ENCODE measurements at regions not wholly inside any gene's neighbourhood (a gene's known extent, or its start where the extent isn't known, plus 50 kb on each side); places are given as distances from the start of the nearest gene placed in this dataset.

- DNase-seq (ENCODE audit: low read depth) = no peak
These were observed 173.7 kb downstream of the HS3ST3B1 start for GRCh38 chr17:14474591-14474990.

GRCh38 chr17:14471052-14471451 is 170.2 kb downstream of the HS3ST3B1 start:
- peak; percentile 69 for DNase-seq (ENCODE audit: low read depth)

DNA sequence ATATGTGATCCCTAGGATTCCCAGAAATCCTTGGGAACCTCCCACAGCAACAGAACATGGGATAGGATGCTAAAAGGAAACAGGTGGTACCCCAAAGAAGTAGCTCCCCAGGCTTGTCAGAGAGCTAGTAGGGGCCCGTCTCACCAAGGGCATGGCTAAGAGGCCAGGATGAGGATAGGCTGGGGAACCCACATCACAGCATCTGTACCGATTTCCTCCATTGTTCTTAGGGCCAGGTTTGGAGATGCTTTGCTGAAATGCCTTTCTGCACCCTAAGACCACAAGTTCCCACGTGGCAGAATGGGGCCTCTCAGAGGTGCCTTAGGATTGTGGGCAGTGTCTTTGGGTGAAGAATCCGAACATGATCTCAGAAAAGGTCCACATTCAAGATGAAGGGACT is 169.5 kb downstream of the HS3ST3B1 start:
- DNase-seq (ENCODE audit: low read depth) = no peak

- no peak for DNase-seq (ENCODE audit: low read depth)
These were observed 169.1 kb downstream of the HS3ST3B1 start for GRCh38 chr17:14469971-14470370.

- DNase-seq (ENCODE audit: low read depth) = no peak
These were observed 168.0 kb downstream of the HS3ST3B1 start for GRCh38 chr17:14468858-14469257.

GRCh38 chr17:14461227-14461548 is 160.3 kb downstream of the HS3ST3B1 start:
- DNase-seq (ENCODE audit: low read depth) = no peak

DNA sequence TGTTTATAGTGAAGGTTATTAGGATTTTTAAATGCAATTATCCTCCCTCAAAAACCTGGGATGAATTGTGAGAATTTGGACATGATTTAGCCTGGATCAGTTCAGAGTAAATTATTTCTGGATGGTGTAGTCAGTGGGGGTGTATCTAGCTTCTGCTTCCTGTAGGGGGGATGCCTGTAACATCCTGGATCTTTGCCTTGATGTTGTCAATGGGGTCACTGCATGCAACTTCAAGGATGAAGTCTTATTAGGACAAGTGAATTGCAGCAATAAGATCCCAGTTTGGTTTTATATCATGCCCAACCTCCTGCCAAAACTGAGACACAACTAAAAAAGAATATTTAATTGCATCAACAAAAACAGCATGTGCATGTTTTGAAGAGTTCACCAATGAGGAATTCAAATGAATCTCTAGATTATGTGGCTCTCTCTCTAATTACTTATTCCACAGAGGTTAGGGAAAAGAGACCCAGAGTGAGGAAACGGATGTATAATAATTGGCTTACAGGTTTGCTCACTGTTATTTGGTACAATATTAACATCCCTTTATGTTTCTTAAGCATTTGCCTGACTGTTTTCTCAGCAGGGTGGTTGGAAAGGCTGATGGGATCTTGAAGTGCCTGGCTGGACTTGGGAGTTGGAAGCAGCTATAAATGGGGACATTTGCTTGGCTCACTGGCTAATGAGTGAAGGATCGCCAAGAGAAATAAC is 159.8 kb downstream of the HS3ST3B1 start:
- DNase-seq (ENCODE audit: low read depth) = no peak

DNA sequence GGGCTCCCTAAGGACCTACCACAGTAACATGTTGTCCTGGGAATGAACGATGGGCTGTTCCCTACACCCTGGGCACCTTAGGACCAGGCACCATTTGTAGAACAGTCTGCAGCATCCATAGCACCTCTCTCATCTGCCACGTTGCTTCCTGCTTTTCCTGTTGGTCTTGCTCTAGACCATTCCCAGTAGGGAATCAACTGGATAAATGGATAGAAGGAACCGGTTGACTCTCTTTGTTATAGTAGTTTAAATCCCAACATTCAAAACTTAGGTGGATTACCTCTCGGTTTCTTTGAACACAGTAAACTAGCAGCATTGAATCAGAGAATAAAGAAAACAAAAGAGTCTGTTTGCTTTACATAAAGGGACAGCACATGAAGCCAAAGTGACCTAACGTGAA is 159.1 kb downstream of the HS3ST3B1 start:
- DNase-seq (ENCODE audit: low read depth) = no peak

GRCh38 chr17:14458724-14459123 is 157.8 kb downstream of the HS3ST3B1 start:
- DNase-seq (ENCODE audit: low read depth) = no peak

DNA sequence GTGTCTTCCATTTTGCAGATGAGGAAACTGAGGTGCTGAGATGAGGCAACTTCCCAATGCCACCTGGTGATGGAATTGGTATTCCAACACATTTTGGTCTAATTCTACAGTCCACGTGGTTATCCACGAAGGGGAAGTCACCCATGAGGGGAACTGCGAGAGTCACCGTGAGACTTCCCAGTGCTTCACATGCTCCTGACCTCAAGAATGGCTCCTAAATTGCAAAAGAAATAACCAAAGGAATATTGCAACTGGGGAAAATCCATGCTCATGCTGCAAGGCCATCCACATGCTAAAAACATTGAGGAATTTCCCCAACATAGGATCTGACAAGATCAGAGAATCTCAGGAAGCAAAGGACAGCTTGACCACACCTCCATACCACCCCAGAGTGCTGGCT is 153.9 kb downstream of the HS3ST3B1 start:
- no peak for DNase-seq (ENCODE audit: low read depth)

GRCh38 chr17:14452856-14453255 is 152.0 kb downstream of the HS3ST3B1 start:
- DNase-seq (ENCODE audit: low read depth) = no peak

DNA sequence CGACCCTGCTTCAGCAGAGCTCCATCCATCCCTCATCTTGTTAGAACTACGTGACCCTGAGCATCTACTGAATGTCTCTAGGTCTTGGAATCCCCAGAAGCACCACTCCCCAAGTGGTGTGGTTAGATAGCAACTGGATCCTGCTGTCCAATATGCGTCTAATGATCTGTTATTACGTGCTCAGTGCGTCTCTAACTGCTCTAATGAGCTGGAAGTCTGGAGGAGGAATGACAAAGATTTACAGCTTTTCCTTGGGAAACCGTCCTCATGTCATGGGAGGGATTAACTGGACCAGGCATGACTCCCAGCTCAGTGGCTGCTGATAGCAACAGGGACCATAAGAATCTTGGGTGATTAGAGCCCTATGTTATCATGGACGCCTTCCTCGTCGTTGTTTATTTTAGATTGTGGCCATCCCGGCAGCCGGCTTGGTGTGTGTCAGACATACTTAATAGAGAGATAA is 150.9 kb downstream of the HS3ST3B1 start:
- DNase-seq (ENCODE audit: low read depth) = no peak

DNA sequence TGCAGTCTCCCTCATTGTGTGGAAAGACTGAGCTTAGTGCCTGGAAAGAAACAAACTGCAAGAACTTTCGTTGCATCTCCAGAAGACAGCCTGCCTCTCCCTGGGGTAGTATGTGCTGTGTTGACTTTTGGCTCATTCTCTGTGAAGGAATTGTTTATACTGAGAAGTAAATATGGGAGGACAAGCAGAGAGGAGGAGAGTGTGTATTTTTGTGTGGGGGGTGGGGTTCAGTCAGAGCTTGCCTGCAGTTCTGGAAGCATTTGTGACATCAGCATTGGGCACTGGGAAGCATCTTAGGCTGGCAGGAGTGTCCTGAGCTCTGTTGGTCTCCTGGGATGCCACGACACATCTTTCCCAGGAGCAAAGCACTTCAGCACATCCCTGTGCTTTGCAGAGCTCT is 147.9 kb downstream of the HS3ST3B1 start:
- DNase-seq (ENCODE audit: low read depth) = no peak

DNA sequence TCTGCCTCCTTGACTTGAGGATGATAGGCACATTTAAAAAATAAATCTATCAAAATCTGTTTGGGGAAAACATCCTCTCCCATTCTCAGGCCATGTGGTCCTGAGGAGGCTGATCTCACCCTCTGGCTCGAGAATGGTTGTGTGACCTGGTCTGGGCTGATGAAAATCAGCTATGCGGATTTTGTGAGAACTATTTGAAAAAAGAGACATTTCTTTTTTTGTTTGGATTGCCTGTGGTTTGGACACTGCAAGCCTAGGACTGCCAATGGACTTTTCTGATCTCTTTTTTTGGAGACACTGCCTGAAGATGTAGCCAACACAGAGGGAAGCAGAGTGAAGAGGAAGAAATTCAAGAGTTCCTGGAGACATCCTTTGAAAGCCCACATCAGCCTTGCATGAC is 145.9 kb downstream of the HS3ST3B1 start:
- DNase-seq (ENCODE audit: low read depth) = no peak

DNA sequence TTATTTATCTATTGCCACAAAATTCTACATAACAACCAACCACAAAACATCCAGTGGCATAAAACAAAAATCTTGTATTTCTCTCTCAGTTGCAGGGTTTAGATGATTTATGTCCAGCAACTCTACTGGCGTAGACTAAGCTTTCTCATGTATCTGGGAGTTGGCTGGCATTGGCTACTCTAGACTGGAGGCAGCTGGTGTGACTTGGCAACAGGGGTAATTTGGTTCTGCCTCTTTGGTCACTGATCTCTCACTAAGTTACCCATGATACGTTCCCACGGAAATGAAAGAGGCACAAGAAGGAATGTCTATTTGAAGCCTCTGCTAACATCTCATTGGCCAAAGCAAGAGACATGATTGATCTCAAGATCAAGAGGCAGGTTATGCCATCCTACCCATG is 144.0 kb downstream of the HS3ST3B1 start:
- DNase-seq (ENCODE audit: low read depth) = no peak

GRCh38 chr17:14442798-14443528 is 142.1 kb downstream of the HS3ST3B1 start:
- DNase-seq (ENCODE audit: low read depth) = no peak

GRCh38 chr17:14437176-14437575 is 136.3 kb downstream of the HS3ST3B1 start:
- DNase-seq (ENCODE audit: low read depth) = no peak

DNA sequence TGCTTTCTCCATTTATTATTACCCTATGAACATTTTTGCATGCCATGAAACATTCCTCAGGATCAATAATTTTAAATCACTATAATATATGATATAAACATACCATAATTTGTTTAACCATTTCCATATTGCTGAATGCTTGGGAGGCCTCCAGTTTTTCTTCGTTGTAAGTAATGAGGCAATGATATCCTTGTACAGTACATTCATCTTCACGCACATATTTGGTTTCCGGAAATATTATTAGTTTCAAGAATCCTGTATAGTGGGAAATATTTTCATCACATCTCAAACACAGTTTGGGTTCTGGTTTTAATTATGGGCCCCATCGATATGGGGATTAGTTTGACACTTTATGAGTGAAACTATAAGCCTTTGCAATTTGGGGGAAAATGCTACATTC is 135.4 kb downstream of the HS3ST3B1 start:
- DNase-seq (ENCODE audit: low read depth) = no peak

- no peak for DNase-seq (ENCODE audit: low read depth)
These were observed 133.6 kb downstream of the HS3ST3B1 start for GRCh38 chr17:14434506-14434905.

- no peak for DNase-seq (ENCODE audit: low read depth)
These were observed 131.2 kb downstream of the HS3ST3B1 start for GRCh38 chr17:14432079-14432478.

DNA sequence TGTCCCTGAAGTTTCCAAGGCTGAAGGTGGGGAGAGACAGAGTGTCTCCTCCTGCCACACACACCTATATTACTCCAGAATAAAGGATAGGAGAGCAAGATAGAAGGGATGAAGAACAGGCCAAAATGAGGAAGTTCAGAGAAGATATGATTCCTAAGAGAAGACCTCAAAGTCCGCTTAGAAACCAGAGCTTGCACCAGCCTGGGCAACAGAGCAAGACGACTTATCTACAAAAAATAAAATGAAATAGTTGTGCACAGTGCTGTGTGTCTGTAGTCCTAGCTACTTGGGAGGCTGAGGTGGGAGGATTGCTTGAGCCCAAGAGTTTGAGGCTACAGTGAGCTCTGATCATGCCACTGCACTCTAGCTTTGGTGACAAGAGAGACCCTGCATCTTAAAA is 128.2 kb downstream of the HS3ST3B1 start:
- no peak for DNase-seq (ENCODE audit: low read depth)

GRCh38 chr17:14428648-14429029 is 127.8 kb downstream of the HS3ST3B1 start:
- DNase-seq (ENCODE audit: low read depth) = no peak

DNA sequence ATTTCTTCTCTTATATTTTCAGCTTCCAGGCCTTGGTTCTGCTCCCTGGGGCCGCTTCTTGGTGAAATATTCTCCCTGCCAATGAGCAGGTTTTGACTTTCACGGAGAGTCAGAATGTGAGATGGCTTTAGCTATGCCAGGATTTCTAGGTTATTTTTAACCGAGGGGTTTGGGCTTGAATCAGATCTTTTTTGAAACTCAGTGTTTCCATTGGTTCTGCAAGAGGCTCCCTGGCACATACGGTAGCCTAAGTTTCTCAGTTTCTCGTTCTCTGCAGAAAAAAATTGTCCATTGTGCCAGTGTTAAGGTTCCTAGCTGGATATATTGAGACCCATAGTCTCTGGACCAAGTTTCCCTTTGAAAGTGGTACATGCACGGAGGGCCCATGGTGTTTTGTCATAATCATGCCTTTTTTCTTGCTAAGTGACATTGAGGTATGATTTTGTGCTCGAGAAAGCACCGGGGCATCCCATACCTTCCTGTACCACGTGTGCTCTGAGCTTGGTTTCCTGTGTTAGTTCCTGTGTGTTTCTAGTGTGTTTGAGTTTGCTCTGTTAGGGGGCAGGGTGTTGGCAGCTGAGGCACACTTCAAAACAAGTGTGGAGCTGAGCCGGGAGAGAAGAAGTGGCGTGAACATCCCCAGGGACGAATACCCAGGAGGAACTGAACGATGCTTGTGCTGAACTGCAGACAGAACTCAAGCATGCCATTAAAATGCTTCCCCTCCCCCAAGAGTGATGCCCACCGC is 127.2 kb downstream of the HS3ST3B1 start:
- DNase-seq (ENCODE audit: low read depth) = no peak
